Fibroblast of villous mesenchyme (primary cell): ENCODE measurements at regions not wholly inside any gene's neighbourhood (a gene's known extent, or its start where the extent isn't known, plus 50 kb on each side); places are given as distances from the start of the nearest gene placed in this dataset.

ENCODE experiments used
- DNase-seq: peaks from one replicate; pipeline ENCODE4 v3.0.0-alpha.2; 2010; ENCODE audit warnings: low read depth
- H3K4me3 ChIP-seq: 2 replicates; pipeline ENCODE4 v1.5.1; 2011; ENCODE audit warnings: low read depth, mild to moderate bottlenecking, low read length
- TF ChIP-seq, protein P1 (sequence below): IDR thresholded peaks from 2 replicates; pipeline ENCODE4 v1.5.1; 2012; ENCODE audit warnings: low read depth, mild to moderate bottlenecking, low read length; ENCODE audit not compliant: insufficient read depth

DNA sequence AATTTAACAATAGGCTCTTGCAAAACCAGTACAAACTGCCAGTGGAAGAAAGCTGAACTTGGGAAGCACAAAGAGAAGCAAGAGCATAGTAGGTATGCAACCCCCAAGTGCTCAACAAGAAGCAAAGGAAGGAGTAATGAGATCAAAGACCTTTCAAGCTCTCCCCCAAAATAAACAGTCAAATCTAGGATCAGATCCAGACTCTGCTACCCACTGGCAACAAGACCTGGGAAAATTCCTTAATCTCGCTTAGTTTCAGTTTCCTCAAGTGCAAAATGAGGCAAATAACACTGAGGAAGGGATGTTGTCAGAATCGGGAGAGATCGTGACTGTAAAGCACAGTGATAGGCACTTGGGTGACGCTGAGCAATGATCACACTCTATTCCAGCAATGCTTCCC, 329.2 kb downstream of the TNS1 start:
- H3K4me3 ChIP-seq = no peak overlapping the region
- no peak for DNase-seq
- TF ChIP-seq, protein P1, sequence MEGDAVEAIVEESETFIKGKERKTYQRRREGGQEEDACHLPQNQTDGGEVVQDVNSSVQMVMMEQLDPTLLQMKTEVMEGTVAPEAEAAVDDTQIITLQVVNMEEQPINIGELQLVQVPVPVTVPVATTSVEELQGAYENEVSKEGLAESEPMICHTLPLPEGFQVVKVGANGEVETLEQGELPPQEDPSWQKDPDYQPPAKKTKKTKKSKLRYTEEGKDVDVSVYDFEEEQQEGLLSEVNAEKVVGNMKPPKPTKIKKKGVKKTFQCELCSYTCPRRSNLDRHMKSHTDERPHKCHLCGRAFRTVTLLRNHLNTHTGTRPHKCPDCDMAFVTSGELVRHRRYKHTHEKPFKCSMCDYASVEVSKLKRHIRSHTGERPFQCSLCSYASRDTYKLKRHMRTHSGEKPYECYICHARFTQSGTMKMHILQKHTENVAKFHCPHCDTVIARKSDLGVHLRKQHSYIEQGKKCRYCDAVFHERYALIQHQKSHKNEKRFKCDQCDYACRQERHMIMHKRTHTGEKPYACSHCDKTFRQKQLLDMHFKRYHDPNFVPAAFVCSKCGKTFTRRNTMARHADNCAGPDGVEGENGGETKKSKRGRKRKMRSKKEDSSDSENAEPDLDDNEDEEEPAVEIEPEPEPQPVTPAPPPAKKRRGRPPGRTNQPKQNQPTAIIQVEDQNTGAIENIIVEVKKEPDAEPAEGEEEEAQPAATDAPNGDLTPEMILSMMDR = no peak

DNA sequence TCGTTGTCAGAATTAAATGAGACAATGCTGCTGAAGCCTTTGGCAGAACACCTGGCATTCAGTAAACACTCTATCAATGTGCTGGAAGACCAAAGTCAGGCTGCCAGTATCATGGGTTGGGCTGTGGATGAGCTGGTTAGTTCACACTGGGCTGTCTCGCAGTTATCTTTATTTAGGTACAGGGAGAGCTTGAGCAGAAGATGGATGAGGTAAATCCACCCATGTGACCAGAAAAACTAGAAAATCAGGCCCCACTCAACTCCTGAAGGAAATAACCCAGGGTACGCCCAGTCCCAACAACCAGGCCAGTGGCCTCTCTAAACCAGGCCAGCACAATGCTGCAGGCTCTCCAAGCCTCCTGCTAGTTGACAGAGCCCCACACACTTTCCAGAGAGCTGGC, 330.3 kb downstream of the TNS1 start:
- TF ChIP-seq, protein P1 = no peak
- H3K4me3 ChIP-seq = no peak overlapping the region
- DNase-seq = no peak

DNA sequence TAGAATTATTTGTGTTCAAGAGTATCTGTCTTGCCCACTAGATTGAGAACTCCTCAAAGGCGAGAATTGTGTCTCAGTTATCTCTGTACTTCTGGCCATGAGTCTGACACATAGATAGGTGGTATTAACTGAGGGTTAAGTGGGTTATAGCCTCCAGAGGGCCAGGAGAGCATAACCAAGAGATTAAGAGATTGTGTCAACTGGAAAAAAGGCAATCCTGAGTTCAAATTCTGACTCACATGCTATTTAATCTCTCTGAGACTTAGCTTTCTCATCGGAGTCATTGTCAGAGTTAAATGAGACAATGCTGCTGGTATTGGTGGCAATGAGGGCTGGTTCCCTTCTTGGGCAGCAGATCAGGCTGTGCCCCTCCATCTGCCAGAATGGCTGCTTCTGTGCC, 330.9 kb downstream of the TNS1 start:
- no peak overlapping the region for H3K4me3 ChIP-seq
- TF ChIP-seq, protein P1 = no peak
- no peak for DNase-seq

DNA sequence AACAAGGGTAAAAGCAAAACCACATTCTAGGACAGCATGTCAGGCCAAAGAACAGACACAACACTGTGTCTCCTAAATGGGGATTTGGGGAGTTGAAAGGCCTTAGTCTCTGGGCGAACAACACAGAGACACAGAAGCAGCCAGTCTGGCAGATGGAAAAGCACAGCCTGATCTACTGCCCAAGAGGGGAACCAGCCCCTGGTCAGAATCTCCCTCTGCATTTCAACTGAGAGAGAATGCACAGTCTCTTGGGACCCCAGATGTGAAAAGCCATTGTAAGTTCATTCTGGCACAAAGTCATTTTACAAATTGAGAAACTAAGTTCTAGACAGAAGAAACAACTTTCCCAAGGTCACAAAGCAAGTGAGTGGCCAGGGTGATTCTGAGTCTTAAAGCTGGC, 331.7 kb downstream of the TNS1 start:
- TF ChIP-seq, protein P1 = no peak

DNA sequence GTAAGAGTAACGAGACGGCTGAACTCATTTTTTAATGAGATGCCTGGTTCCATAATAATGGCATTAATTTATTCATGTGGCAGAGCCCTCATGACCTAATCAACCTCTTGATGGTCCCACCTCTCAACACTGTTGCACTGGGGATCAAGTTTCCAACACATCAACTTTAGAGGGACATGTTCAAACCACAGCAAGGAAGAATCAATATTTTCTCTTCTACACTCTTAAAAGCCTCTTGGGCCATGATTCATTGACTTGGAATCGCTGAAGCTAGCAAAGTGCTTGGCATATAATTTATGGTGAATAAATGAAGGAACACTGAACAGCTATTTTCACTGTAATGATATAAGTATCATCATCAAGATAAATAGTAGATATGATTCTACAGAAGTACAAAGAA, 333.0 kb downstream of the TNS1 start:
- TF ChIP-seq, protein P1 = no peak
- no peak for DNase-seq
- H3K4me3 ChIP-seq = no peak overlapping the region

More for the DNA sequence above, 331.7 kb downstream of the TNS1 start:
- no peak overlapping the region for H3K4me3 ChIP-seq
- no peak for DNase-seq

DNA sequence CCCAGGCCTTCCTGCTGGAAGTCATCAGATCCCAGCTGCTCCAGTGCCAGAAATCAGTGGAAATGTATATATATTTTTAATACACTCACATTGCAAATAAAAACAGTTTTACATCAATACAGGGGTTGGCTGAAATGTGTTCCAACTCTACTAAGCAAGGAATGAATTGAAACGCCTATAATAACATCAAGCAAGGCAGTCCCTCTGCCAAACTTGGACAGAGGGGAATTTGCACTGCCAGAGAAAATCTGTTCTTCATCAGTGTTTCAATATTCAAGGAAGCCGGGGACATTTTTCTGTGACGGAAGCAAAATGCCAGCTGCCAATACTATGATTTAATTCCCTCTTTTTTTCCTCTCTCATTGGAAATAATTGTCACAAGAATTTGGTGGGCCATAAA, 335.3 kb downstream of the TNS1 start:
- TF ChIP-seq, protein P1 = no peak
- DNase-seq = no peak
- no peak overlapping the region for H3K4me3 ChIP-seq

DNA sequence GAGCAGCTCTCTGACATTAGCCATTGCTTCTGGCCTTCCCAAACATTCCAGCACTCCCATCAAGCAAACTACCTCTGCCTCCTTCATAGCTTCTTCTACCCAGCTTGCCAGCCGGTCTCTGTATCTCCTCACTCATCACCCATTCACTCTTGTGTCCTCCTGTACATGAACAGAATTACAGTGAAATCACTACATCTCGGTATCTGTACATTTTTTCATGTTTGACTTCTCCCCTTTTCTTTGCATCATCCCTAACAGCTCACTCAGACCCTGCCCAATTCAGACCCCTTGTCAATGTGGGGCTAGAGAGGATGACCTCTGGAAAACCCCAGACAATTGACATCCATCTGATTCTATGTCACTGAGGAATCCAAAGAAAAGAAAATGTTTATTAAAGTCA, 335.8 kb downstream of the TNS1 start:
- DNase-seq = no peak
- TF ChIP-seq, protein P1 = no peak
- H3K4me3 ChIP-seq = no peak overlapping the region
